Esophagus squamous epithelium (tissue), 5 donors: ENCODE measurements at regions not wholly inside any gene's neighbourhood (a gene's known extent, or its start where the extent isn't known, plus 50 kb on each side); places are given as distances from the start of the nearest gene placed in this dataset.

Experiments
- DNase-seq: peaks from one replicate; lab custom pipeline; 2025; lab: John Stamatoyannopoulos, UW
- H3K27ac ChIP-seq, 4 donors: fragments of 200-600 bp; sonication (generic); one replicate each; pipeline ENCODE4 v1.5.1; 2016 to 2019; ENCODE audit warnings: mild to moderate bottlenecking in 1 of 4
- H3K27me3 ChIP-seq, 4 donors: fragments of 200-600 bp; sonication (generic); 1 replicate in 3 of 4; 2 replicates in 1 of 4; pipeline versions ENCODE4 v1.5.1 to v1.6.0; 2017 to 2021; ENCODE audit warnings: antibody characterized with exemption in 1 of 4
- H3K36me3 ChIP-seq, 3 donors: fragments of 200-600 bp; sonication (generic); one replicate each; pipeline ENCODE4 v1.5.1; 2016 to 2019
- H3K4me1 ChIP-seq, 3 donors: fragments of 200-600 bp; sonication (generic); one replicate each; pipeline ENCODE4 v1.5.1; 2017 to 2019
- H3K4me3 ChIP-seq, 4 donors: fragments of 200-600 bp; sonication (generic); 1 replicate in 3 of 4; 2 replicates in 1 of 4; pipeline ENCODE4 v1.5.1; 2016 to 2019; ENCODE audit warnings: mild to moderate bottlenecking in 2 of 4, moderate library complexity in 1 of 4
- H3K9me3 ChIP-seq, 3 donors: fragments of 200-600 bp; sonication (generic); one replicate each; pipeline ENCODE4 v1.5.1; 2016 to 2019
- CTCF ChIP-seq, 6 experiments: fragments of 450-650 bp in 4 of 6; fragments of 200-600 bp in 2 of 6; sonication (generic) in 2 of 6; IDR thresholded peaks; one replicate each; pipeline ENCODE4 v1.5.1; 2016 to 2019; ENCODE audit warnings: antibody characterized with exemption in 6 of 6, mild to moderate bottlenecking in 4 of 6, moderate library complexity in 4 of 6
- POLR2A ChIP-seq, 4 donors: fragments of 450-650 bp; IDR thresholded peaks; one replicate each; pipeline ENCODE4 v1.6.1; 2017; ENCODE audit warnings: antibody characterized with exemption in 4 of 4, mild to moderate bottlenecking in 4 of 4, moderate library complexity in 3 of 4
- WGBS, 2 donors: methylation state at CpG; one replicate each; pipeline ENCODE4 v1.1.5; 2018; 5-methylcytosine and 5-hydroxymethylcytosine counted together
- intact Hi-C: fragments of 100-400 bp; cut with DNase I; formaldehyde crosslinking; loops from one replicate; pipeline ENCODE4 v1.15.0; 2022
- donor health status: DM: yes; HTN: yes; CAD: no.

GRCh38 chr5:78698191-78698791 is 49.7 kb upstream of the LHFPL2 start:
- Histone ChIP-seq H3K4me1 (peaks cover 5 to 39% (median 24%) of the 10 kb centered on the region in 3 donors), H3K4me3 (no peak overlapping the region), H3K27me3 (no peaks in the 10 kb centered on the region), H3K27ac (peak overlapping the region in 3 of 4 donors; percentile 32 to 54 (median 53)), H3K36me3 (no peaks in the 10 kb centered on the region), H3K9me3 (peaks cover 0 to 7% (median 0%) of the 10 kb centered on the region in 3 donors)
- TF ChIP-seq POLR2A (IDR thresholded peaks at IDR 0.05) (no peak), CTCF (IDR thresholded peaks at IDR 0.05) (no peak)
- intact Hi-C loops: no loop called here
- WGBS, 2 donors: 24 to 29% methylated on average over 3 of the region's 4 CpGs
- DNase-seq: no peak
